ENCODE measurements at regions not wholly inside any gene's neighbourhood (a gene's known extent, or its start where the extent isn't known, plus 50 kb on each side); places are given as distances from the start of the nearest gene placed in this dataset.

DNA sequence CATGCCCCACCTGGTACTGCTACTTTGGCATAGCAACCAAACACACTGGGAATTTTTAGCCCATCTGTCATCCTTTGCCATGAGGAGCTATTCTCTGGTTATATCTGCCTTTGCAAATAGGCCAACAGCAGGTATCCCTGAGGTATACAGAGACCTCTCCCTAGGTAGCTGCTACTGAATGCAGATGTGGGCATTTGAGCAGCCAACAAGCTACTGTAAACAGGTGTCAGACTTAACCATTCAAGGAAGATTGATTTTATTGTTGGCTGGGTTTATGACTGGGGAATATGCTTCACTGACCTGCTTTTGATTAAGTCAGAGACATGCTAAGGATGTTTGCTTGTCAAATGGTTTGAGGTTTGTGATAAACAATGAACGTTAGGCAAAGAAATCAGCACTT is 183.2 kb downstream of the OXSM start:
- in situ Hi-C loops (cut with MboI; ENCODE audit: low sequenced_read_pairs, unreplicated experiment): no loop called here
- DNase-seq (ENCODE audit: low spot score): no peak
- TF ChIP-seq, protein P1, sequence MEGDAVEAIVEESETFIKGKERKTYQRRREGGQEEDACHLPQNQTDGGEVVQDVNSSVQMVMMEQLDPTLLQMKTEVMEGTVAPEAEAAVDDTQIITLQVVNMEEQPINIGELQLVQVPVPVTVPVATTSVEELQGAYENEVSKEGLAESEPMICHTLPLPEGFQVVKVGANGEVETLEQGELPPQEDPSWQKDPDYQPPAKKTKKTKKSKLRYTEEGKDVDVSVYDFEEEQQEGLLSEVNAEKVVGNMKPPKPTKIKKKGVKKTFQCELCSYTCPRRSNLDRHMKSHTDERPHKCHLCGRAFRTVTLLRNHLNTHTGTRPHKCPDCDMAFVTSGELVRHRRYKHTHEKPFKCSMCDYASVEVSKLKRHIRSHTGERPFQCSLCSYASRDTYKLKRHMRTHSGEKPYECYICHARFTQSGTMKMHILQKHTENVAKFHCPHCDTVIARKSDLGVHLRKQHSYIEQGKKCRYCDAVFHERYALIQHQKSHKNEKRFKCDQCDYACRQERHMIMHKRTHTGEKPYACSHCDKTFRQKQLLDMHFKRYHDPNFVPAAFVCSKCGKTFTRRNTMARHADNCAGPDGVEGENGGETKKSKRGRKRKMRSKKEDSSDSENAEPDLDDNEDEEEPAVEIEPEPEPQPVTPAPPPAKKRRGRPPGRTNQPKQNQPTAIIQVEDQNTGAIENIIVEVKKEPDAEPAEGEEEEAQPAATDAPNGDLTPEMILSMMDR (IDR thresholded peaks at IDR 0.05; ENCODE audit: borderline replicate concordance, control extremely low read depth, extremely low read depth, insufficient read depth, missing control alignments): no peak

DNA sequence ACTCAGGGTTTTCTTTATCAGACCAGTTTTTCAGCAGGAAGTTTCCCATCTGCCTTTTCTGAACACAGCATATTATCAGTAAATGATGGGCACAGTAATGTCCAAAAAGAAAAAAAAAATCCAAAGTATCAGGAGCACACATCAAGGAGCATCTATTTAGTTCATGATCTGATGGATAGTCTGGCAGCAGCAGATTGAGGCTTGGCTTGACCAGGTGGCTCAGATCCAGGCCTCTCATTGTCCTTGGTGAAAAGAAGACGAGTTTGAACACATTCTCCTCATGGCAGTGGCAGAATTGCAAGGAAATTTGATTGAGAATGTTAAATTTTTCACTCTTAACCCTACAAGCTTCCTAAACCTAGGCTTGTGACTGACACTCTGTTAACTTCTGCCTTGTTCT is 192.9 kb downstream of the OXSM start:
- TF ChIP-seq, protein P1 (IDR thresholded peaks at IDR 0.05; ENCODE audit: borderline replicate concordance, control extremely low read depth, extremely low read depth, insufficient read depth, missing control alignments): no peak
- in situ Hi-C loops (cut with MboI; ENCODE audit: low sequenced_read_pairs, unreplicated experiment): no loop called here
- DNase-seq (ENCODE audit: low spot score): no peak

DNA sequence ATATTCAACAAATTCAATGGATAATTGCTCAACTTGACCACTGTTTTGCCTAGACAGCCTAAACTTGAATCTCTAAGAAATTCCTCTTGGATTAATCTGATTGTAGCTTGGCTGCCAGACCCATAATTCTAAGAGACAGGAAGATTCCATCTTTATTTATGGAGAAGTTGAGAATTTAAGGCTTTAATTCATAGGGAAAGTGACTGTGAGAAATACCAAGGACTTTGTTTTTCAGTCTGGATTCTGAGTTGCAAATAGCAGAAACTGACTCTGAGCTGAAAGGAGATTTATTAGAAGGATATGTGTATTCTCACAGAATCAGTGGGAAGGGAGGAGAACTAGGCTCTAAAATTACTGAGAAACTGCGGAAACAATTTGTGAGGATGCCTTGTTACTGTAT is 195.7 kb downstream of the OXSM start:
- in situ Hi-C loops (cut with MboI; ENCODE audit: low sequenced_read_pairs, unreplicated experiment): no loop called here
- DNase-seq (ENCODE audit: low spot score): no peak
- TF ChIP-seq, protein P1 (IDR thresholded peaks at IDR 0.05; ENCODE audit: borderline replicate concordance, control extremely low read depth, extremely low read depth, insufficient read depth, missing control alignments): no peak

DNA sequence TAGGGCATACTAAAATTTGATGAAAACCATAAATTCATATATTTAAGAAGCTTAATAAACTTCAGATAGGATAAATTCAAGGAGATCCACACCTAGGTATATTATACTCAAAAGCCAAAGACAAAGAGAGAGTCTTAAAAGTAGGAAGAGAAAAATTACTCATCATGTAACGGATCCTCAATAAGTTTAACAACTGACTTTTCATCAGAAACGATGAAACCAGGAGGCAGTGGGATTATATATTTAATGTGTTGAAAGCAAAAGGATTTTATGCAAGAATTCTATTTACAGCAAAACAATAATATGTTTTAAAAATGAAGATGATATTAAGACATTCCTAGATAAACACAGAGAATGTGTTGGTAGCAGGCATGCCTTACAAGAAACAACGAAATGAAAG is 202.7 kb downstream of the OXSM start:
- TF ChIP-seq, protein P1 (IDR thresholded peaks at IDR 0.05; ENCODE audit: borderline replicate concordance, control extremely low read depth, extremely low read depth, insufficient read depth, missing control alignments): no peak
- in situ Hi-C loops (cut with MboI; ENCODE audit: low sequenced_read_pairs, unreplicated experiment): no loop called here
- no peak for DNase-seq (ENCODE audit: low spot score)

DNA sequence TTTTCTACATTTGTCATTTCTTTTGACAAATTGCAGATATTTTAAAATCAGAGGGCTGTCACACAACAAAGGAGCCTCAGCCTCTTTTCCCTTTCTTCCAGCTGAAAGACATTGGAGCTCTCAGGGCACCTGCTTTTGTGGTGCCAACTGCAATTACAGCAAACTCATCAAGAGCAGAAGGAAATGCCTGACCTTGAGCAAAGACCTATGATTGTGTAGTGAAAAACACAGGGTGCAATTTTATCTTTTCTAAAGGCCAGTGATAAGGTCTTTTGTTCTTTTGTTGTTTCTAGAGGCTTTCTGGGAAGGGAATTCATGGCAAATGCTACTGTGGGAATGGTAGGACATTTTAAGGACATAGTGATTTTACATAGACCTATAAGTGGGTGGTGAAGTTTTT is 214.3 kb downstream of the OXSM start:
- in situ Hi-C loops (cut with MboI; ENCODE audit: low sequenced_read_pairs, unreplicated experiment): no loop called here
- no peak for DNase-seq (ENCODE audit: low spot score)
- TF ChIP-seq, protein P1 (IDR thresholded peaks at IDR 0.05; ENCODE audit: borderline replicate concordance, control extremely low read depth, extremely low read depth, insufficient read depth, missing control alignments): no peak

DNA sequence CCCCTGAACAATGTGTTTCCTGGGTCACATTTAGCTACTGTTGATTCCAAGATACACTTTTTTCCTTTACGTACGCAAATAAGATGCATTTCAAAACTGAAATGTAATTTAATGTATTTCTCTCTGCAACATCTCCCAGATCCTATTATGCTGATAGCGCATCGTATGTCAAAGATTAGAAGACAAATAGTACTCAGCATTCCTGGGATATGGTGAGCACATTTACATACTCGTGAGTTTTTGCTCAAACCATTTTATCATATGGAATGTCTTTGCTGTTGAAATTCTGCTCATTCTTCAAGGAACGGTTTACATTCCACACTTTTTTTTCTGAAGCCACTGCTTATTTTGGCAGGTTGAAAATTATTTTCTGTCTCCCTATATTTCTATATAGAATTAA is 221.4 kb downstream of the OXSM start:
- TF ChIP-seq, protein P1 (IDR thresholded peaks at IDR 0.05; ENCODE audit: borderline replicate concordance, control extremely low read depth, extremely low read depth, insufficient read depth, missing control alignments): no peak
- in situ Hi-C loops (cut with MboI; ENCODE audit: low sequenced_read_pairs, unreplicated experiment): no loop called here

DNA sequence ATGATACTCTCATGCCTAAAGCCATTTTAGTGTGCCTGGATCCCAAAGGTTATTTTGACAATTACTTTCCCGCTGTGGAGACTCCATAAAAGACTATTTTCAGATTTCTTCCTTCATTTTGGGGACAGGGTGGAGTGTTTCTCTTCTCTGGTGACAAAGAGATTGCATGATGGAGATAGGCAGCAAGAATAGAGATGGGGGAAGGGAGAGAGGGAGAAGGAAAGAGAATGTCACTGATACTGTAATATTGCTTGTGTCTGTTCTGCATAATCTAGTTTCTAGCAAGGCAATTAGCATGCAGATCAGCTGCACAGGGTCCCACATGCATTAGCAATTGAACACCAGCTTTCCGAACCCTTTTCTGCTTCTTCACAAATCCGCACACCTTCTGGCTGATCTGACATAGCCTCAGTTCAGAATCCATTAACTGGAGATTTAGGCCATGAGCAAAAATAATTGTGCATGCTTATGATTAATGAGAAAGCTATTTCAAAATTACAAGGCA is 222.4 kb downstream of the OXSM start:
- no peak for DNase-seq (ENCODE audit: low spot score)
- TF ChIP-seq, protein P1 (IDR thresholded peaks at IDR 0.05; ENCODE audit: borderline replicate concordance, control extremely low read depth, extremely low read depth, insufficient read depth, missing control alignments): no peak
- in situ Hi-C loops (cut with MboI; ENCODE audit: low sequenced_read_pairs, unreplicated experiment): no loop called here

More for the DNA sequence above, 221.4 kb downstream of the OXSM start:
- DNase-seq (ENCODE audit: low spot score): no peak
